ENCODE measurements at regions not wholly inside any gene's neighbourhood (a gene's known extent, or its start where the extent isn't known, plus 50 kb on each side); places are given as distances from the start of the nearest gene placed in this dataset.
"Not testable (repeated sequence)": the region's sequence is repeated elsewhere in the genome, so short reads cannot be mapped to it uniquely, and the experiment has no call there.

- H3K4me2 ChIP-seq (ENCODE audit: low read length), result no peak overlapping the region
- DNase-seq (no peak), ATAC-seq (no peak)
- POLR2A ChIA-PET (ENCODE audit: unreplicated experiment), result no interaction called here
- no peaks in the 10 kb centered on the region for H3K4me1 ChIP-seq (ENCODE audit: insufficient read depth, low read length)
- no peaks in the 10 kb centered on the region for H3K79me2 ChIP-seq (ENCODE audit: low read length)
- intact Hi-C loops (cut with micrococcal nuclease), result no loop called here
- CTCF ChIA-PET, result no interaction called here
- H3K36me3 ChIP-seq (ENCODE audit: low read depth, low read length), result no peaks in the 10 kb centered on the region
- H3F3A ChIP-seq (ENCODE audit: low read length, unreplicated experiment), result no peaks in the 10 kb centered on the region
- H2AFZ ChIP-seq (ENCODE audit: low read length), result no peak overlapping the region
- no peaks in the 10 kb centered on the region for H4K20me1 ChIP-seq (ENCODE audit: low read length)
- H3K27me3 ChIP-seq (ENCODE audit: low read length), result no peaks in the 10 kb centered on the region
- H3K4me3 ChIP-seq (ENCODE audit: low read length), result no peak overlapping the region
- H3K9ac ChIP-seq (ENCODE audit: low read length), result no peak overlapping the region
- no TSS peak for BruUV-seq (replicated peaks)
- no peaks in the 10 kb centered on the region for H3K9me3 ChIP-seq (ENCODE audit: low read length)
- TF ChIP-seq EZH2 (IDR thresholded peaks at IDR 0.05; ENCODE audit: low read length, unreplicated experiment) (no peak), CTCF (conservative IDR thresholded peaks at IDR 0.05; ENCODE audit: low read depth, low read length) (no peak), EZH2phosphoT487 (IDR thresholded peaks at IDR 0.05; ENCODE audit: borderline replicate concordance, low read length) (no peak)
- no peak overlapping the region for H3K27ac ChIP-seq (ENCODE audit: low read length)
- H3K9me2 ChIP-seq (replicated peaks; ENCODE audit: low read length), result no peaks in the 10 kb centered on the region
Measured at GRCh38 chr4:174053895-174054294, 229.6 kb downstream of the FBXO8 start.

GRCh38 chr4:174047363-174047762 is 236.1 kb downstream of the FBXO8 start:
- Histone ChIP-seq H2AFZ (ENCODE audit: low read length) (no peak overlapping the region), H3K4me3 (ENCODE audit: low read length) (no peak overlapping the region), H3K36me3 (ENCODE audit: low read depth, low read length) (no peaks in the 10 kb centered on the region), H3K9me3 (ENCODE audit: low read length) (no peaks in the 10 kb centered on the region), H3K79me2 (ENCODE audit: low read length) (no peaks in the 10 kb centered on the region), H3K4me2 (ENCODE audit: low read length) (no peak overlapping the region), H3K27me3 (ENCODE audit: low read length) (peaks cover 11% of the 10 kb centered on the region; the same call in 1 of the 2 replicates), H3K4me1 (ENCODE audit: insufficient read depth, low read length) (no peaks in the 10 kb centered on the region), H4K20me1 (ENCODE audit: low read length) (no peaks in the 10 kb centered on the region), H3K9ac (ENCODE audit: low read length) (no peak overlapping the region), H3K9me2 (replicated peaks; ENCODE audit: low read length) (no peaks in the 10 kb centered on the region), H3F3A (ENCODE audit: low read length, unreplicated experiment) (no peaks in the 10 kb centered on the region), H3K27ac (ENCODE audit: low read length) (no peak overlapping the region)
- no peak for ATAC-seq
- BruUV-seq (replicated peaks), result no TSS peak
- no peak for DNase-seq
- TF ChIP-seq CTCF (conservative IDR thresholded peaks at IDR 0.05; ENCODE audit: low read depth, low read length) (no peak), EZH2phosphoT487 (IDR thresholded peaks at IDR 0.05; ENCODE audit: borderline replicate concordance, low read length) (no peak), EZH2 (IDR thresholded peaks at IDR 0.05; ENCODE audit: low read length, unreplicated experiment) (no peak)
- ChIA-PET POLR2A (ENCODE audit: unreplicated experiment) (no interaction called here), CTCF (no interaction called here)
- intact Hi-C loops (cut with micrococcal nuclease), result no loop called here

GRCh38 chr4:174045829-174046228 is 237.6 kb downstream of the FBXO8 start:
- ATAC-seq; H3K36me3 ChIP-seq (ENCODE audit: low read depth, low read length); H3F3A ChIP-seq (ENCODE audit: low read length, unreplicated experiment); H3K79me2 ChIP-seq (ENCODE audit: low read length); H2AFZ ChIP-seq (ENCODE audit: low read length); H3K9me2 ChIP-seq (replicated peaks; ENCODE audit: low read length); H3K9me3 ChIP-seq (ENCODE audit: low read length); POLR2A ChIA-PET (ENCODE audit: unreplicated experiment); H3K4me3 ChIP-seq (ENCODE audit: low read length); H3K4me2 ChIP-seq (ENCODE audit: low read length); H3K27ac ChIP-seq (ENCODE audit: low read length); intact Hi-C loops (cut with micrococcal nuclease); DNase-seq; H4K20me1 ChIP-seq (ENCODE audit: low read length); BruUV-seq (replicated peaks); H3K9ac ChIP-seq (ENCODE audit: low read length); H3K4me1 ChIP-seq (ENCODE audit: insufficient read depth, low read length); CTCF ChIA-PET: not testable (repeated sequence)
- peaks cover 11% of the 10 kb centered on the region; the same call in 1 of the 2 replicates for H3K27me3 ChIP-seq (ENCODE audit: low read length)

Data from PC-3 (cell line).